B cell (primary cell): ENCODE measurements at regions not wholly inside any gene's neighbourhood (a gene's known extent, or its start where the extent isn't known, plus 50 kb on each side); places are given as distances from the start of the nearest gene placed in this dataset.

Source experiments
- ATAC-seq: fragments of 200-7000 bp; cut with Tn5 transposase; one replicate; pipeline ENCODE4 v1.10.0; 2021; ENCODE audit warnings: low read depth, mild to moderate bottlenecking, moderate number of reproducible peaks, moderate library complexity
- CTCF ChIA-PET: fragments of 350-600 bp; sonication (Branson Sonifier 250); formaldehyde crosslinking; loops from one replicate; lab custom pipeline; 2021; ENCODE audit warnings: antibody characterized with exemption, inconsistent platforms; lab: Charles Lee
- POLR2A ChIA-PET: fragments of 350-600 bp; sonication (Branson Sonifier 250); formaldehyde crosslinking; loops from one replicate; lab custom pipeline; 2021; ENCODE audit warnings: antibody characterized with exemption; lab: Charles Lee
- DNase-seq: peaks from one replicate; pipeline ENCODE4 v3.0.0; 2013
- H2AFZ ChIP-seq: 2 replicates; pipeline ENCODE4 v1.6.1; 2012; ENCODE audit warnings: mild to moderate bottlenecking, low read depth, low read length; ENCODE audit not compliant: insufficient read depth, poor library complexity, severe bottlenecking
- H3K27ac ChIP-seq, 2 donors: 1 replicate in 1 of 2; 2 replicates in 1 of 2; pipeline ENCODE4 v1.5.1; 2012 to 2013; ENCODE audit warnings: low read length in 2 of 2, mild to moderate bottlenecking in 2 of 2, moderate library complexity in 1 of 2
- H3K27me3 ChIP-seq, 4 experiments: fragments of 200-600 bp in 1 of 4; sonication (generic) in 1 of 4; replicated peaks in 1 of 4; 1 replicate in 2 of 4; 2 replicates in 2 of 4; pipeline versions ENCODE4 v1.6.1 to v1.7.0; 2013 to 2016; ENCODE audit warnings: low read length in 3 of 4, mild to moderate bottlenecking in 2 of 4, mixed read lengths in 1 of 4, moderate library complexity in 1 of 4; ENCODE audit not compliant: insufficient read depth in 4 of 4, control insufficient read depth in 3 of 4; ENCODE audit errors: control extremely low read depth in 1 of 4
- H3K36me3 ChIP-seq, 2 experiments: replicated peaks in 1 of 2; 1 replicate in 1 of 2; 2 replicates in 1 of 2; pipeline versions ENCODE4 v1.6.1 to v1.7.1; 2013; ENCODE audit warnings: low read length in 1 of 2; ENCODE audit not compliant: insufficient read depth in 2 of 2, control insufficient read depth in 1 of 2; ENCODE audit errors: control extremely low read depth in 1 of 2, extremely low read depth in 1 of 2
- H3K4me1 ChIP-seq, 2 donors: fragments of 200-600 bp in 1 of 2; sonication (generic) in 1 of 2; 1 replicate in 1 of 2; 2 replicates in 1 of 2; pipeline versions ENCODE4 v1.5.1 to v1.6.1; 2013 to 2017; ENCODE audit warnings: low read length in 2 of 2; ENCODE audit not compliant: control insufficient read depth in 2 of 2, insufficient read depth in 2 of 2
- H3K4me2 ChIP-seq: replicated peaks from 2 replicates; pipeline ENCODE3; 2012; ENCODE audit warnings: mild to moderate bottlenecking, low read depth, low read length; ENCODE audit not compliant: poor library complexity, severe bottlenecking
- H3K4me3 ChIP-seq, 5 experiments: fragments of 200-600 bp in 1 of 5; sonication (generic) in 1 of 5; 1 replicate in 3 of 5; 2 replicates in 2 of 5; pipeline versions ENCODE4 v1.5.1 to v1.7.0; 2011 to 2016; ENCODE audit warnings: low read length in 4 of 5, mild to moderate bottlenecking in 4 of 5, low read depth in 2 of 5, control low read depth in 1 of 5, moderate library complexity in 1 of 5; ENCODE audit not compliant: insufficient read depth in 1 of 5; ENCODE audit errors: control extremely low read depth in 1 of 5, extremely low read depth in 1 of 5
- H3K79me2 ChIP-seq: fragments of 200-600 bp; sonication (generic); one replicate; pipeline ENCODE4 v1.6.0; 2016; ENCODE audit warnings: low read length; ENCODE audit not compliant: control insufficient read depth, insufficient read depth
- H3K9ac ChIP-seq: fragments of 200-600 bp; sonication (generic); 2 replicates; pipeline ENCODE4 v1.6.1; 2017; ENCODE audit warnings: mild to moderate bottlenecking, low read length, moderate library complexity
- H3K9me3 ChIP-seq, 3 donors: one replicate each; pipeline versions ENCODE4 v1.6.1 to v1.7.1; 2013; ENCODE audit warnings: low read length in 2 of 3; ENCODE audit not compliant: control insufficient read depth in 2 of 3, insufficient read depth in 1 of 3; ENCODE audit errors: control extremely low read depth in 1 of 3
- H4K20me1 ChIP-seq: 2 replicates; pipeline ENCODE4 v1.6.0; 2012; ENCODE audit warnings: mild to moderate bottlenecking, low read length; ENCODE audit not compliant: insufficient read depth, control insufficient read depth, poor library complexity, severe bottlenecking
- H3K27ac Mint-ChIP-seq: one replicate; pipeline ENCODE4 v1.8.0; 2021; ENCODE audit warnings: mixed read lengths
- H3K27me3 Mint-ChIP-seq: one replicate; pipeline ENCODE4 v1.8.0; 2021; ENCODE audit warnings: mixed read lengths
- H3K4me1 Mint-ChIP-seq: one replicate; pipeline ENCODE4 v1.8.0; 2021; ENCODE audit warnings: mixed read lengths
- H3K4me3 Mint-ChIP-seq: one replicate; pipeline ENCODE4 v1.8.0; 2021; ENCODE audit warnings: mixed read lengths
- H3K9me3 Mint-ChIP-seq: one replicate; pipeline ENCODE4 v1.8.0; 2022; ENCODE audit warnings: mixed read lengths; ENCODE audit not compliant: insufficient read depth
- EZH2 ChIP-seq: IDR thresholded peaks from 2 replicates; pipeline ENCODE4 v1.6.1; 2012; ENCODE audit warnings: borderline replicate concordance, low read depth, mild to moderate bottlenecking, moderate library complexity, low read length; ENCODE audit not compliant: insufficient read depth, poor library complexity, severe bottlenecking
- WGBS: methylation state at CpG from one replicate; pipeline ENCODE4 v1.1.5; 2013; ENCODE audit warnings: missing lambda C conversion rate; ENCODE audit not compliant: insufficient coverage; 5-methylcytosine and 5-hydroxymethylcytosine counted together
- intact Hi-C: fragments of 100-400 bp; cut with micrococcal nuclease; formaldehyde crosslinking; loops from one replicate; pipeline ENCODE4 v1.10.0; 2022
- TF ChIP-seq, protein P1 (sequence below): fragments of 200-600 bp; IDR thresholded peaks from one replicate; pipeline ENCODE4 v1.8.0; 2022; ENCODE audit warnings: antibody characterized with exemption, mild to moderate bottlenecking

DNA sequence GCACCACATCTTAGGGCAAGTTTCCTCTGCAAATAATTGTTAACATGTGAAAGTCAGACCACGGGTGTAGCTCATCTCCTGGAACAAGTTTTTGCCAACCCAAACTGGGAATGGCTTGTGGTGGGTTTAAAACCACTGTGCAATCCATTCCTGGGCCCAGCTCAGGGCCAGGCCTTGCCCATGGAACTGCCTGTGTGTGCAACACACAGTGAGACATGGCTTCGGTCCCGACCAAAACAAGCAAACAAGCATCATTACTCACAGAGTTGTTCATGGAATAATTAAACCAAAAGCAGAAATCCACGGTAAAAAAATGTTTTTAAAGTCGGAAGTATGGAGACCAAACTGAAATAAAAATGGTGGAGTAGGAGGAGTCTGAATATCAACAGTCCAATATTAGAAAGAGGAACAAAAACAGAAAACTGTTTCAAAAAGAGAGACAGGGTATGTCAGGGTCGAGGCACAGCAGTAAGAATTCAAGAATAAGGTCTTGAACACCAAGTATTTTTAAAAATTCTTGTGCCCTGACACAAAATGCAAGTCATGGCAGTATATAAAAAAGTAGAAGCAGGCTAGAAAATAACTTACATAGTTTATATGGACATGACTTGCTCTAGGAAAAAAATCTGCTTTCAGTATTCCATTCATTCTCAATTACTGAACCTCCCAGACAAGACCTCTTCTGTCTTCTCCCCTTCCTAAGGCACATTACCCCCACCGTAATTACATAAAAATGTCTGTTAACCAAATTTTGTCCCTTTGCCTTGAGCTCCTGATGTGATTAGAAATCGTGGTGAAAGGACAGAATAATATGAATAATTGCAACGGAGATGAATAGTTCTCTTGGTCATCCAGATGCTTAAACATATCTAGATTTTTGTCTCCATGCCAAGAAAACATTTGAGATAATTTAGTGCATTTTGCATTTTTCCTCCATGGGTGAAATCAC is 88.4 kb downstream of the FAS start:
- Mint-ChIP-seq H3K4me3 (no peak overlapping the region), H3K27me3 (peaks cover 8% of the 10 kb centered on the region), H3K4me1 (peaks cover 6% of the 10 kb centered on the region), H3K27ac (no peak overlapping the region), H3K9me3 (no peaks in the 10 kb centered on the region)
- Histone ChIP-seq H3K4me1 (peaks cover 0 to 4% of the 10 kb centered on the region in 2 donors), H2AFZ (peak overlapping the region; percentile 29), H3K4me3 (no peak overlapping the region), H3K36me3 (no peaks in the 10 kb centered on the region), H3K27ac (no peak overlapping the region), H3K9ac (no peak overlapping the region), H3K4me2 (no peak overlapping the region), H3K79me2 (no peaks in the 10 kb centered on the region), H4K20me1 (no peaks in the 10 kb centered on the region), H3K27me3 (no peaks in the 10 kb centered on the region), H3K9me3 (no peaks in the 10 kb centered on the region)
- ATAC-seq (no peak), DNase-seq (no peak)
- WGBS: 95% methylated on average over 2 of the region's 9 CpGs
- TF ChIP-seq EZH2: no peak
- TF ChIP-seq, protein P1, sequence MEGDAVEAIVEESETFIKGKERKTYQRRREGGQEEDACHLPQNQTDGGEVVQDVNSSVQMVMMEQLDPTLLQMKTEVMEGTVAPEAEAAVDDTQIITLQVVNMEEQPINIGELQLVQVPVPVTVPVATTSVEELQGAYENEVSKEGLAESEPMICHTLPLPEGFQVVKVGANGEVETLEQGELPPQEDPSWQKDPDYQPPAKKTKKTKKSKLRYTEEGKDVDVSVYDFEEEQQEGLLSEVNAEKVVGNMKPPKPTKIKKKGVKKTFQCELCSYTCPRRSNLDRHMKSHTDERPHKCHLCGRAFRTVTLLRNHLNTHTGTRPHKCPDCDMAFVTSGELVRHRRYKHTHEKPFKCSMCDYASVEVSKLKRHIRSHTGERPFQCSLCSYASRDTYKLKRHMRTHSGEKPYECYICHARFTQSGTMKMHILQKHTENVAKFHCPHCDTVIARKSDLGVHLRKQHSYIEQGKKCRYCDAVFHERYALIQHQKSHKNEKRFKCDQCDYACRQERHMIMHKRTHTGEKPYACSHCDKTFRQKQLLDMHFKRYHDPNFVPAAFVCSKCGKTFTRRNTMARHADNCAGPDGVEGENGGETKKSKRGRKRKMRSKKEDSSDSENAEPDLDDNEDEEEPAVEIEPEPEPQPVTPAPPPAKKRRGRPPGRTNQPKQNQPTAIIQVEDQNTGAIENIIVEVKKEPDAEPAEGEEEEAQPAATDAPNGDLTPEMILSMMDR: no peak
- intact Hi-C loops: no loop called here
- ChIA-PET POLR2A (no interaction called here), CTCF (no interaction called here)

DNA sequence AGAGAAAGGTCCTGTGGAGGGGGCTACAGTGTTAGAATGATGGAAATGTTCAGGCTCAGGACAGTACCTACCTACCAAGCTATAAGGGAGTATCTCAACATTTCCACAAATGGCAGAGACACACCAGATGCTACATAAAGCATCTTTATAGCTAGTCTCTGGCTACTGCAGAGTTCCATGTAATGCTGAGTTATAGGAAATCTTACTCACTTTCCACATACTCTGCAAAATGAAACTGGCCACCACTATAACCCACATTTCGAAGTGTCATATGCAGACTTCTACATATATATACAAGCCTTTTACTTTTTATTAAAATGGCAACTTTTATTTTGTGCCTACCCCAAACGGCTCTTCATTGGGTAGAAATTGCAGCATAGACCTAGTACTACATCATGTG is 85.5 kb downstream of the FAS start:
- H3K9ac ChIP-seq: no peak overlapping the region
- H4K20me1 ChIP-seq: no peaks in the 10 kb centered on the region
- H2AFZ ChIP-seq: no peak overlapping the region
- CTCF ChIA-PET: interaction anchor here (1.4 kb wide), 1 partner anchor 47 kb away, joined by 3 read pairs; no protein-coding TSS in a partner anchor
- intact Hi-C loops: no loop called here
- Mint-ChIP-seq H3K27me3 (peaks cover 22% of the 10 kb centered on the region), H3K4me1 (peaks cover 4% of the 10 kb centered on the region), H3K4me3 (no peak overlapping the region), H3K27ac (no peak overlapping the region), H3K9me3 (no peaks in the 10 kb centered on the region)
- no peak overlapping the region for H3K4me3 ChIP-seq
- no peak overlapping the region for H3K27ac ChIP-seq
- no CpG with 5 or more reads among the region's 2 CpGs for WGBS
- TF ChIP-seq, protein P1: no peak
- no peak for TF ChIP-seq EZH2
- no peaks in the 10 kb centered on the region for H3K4me1 ChIP-seq
- no peaks in the 10 kb centered on the region for H3K27me3 ChIP-seq
- H3K36me3 ChIP-seq: no peaks in the 10 kb centered on the region
- POLR2A ChIA-PET: no interaction called here
- no peak overlapping the region for H3K4me2 ChIP-seq
- ATAC-seq (no peak), DNase-seq (no peak)
- no peaks in the 10 kb centered on the region for H3K79me2 ChIP-seq
- no peaks in the 10 kb centered on the region for H3K9me3 ChIP-seq
